ENCODE measurements at regions not wholly inside any gene's neighbourhood (a gene's known extent, or its start where the extent isn't known, plus 50 kb on each side); places are given as distances from the start of the nearest gene placed in this dataset.
"Not testable (repeated sequence)": the region's sequence is repeated elsewhere in the genome, so short reads cannot be mapped to it uniquely, and the experiment has no call there.

GRCh38 chr2:111517721-111518053 is 366.3 kb downstream of the ANAPC1 start:
- DNase-seq (ENCODE audit: low read depth); H3K4me3 ChIP-seq (ENCODE audit: low read depth, low read length): not testable (repeated sequence)

- no peak for DNase-seq (ENCODE audit: low read depth)
- no peak overlapping the region for H3K4me3 ChIP-seq (ENCODE audit: low read depth, low read length)
- TF ChIP-seq CTCF (conservative IDR thresholded peaks at IDR 0.05; ENCODE audit: low read depth, low read length) = no peak
Measured at GRCh38 chr2:111519071-111519470, 364.9 kb downstream of the ANAPC1 start.

GRCh38 chr2:111522231-111522768 is 361.7 kb downstream of the ANAPC1 start:
- DNase-seq (ENCODE audit: low read depth) = no peak
- no peak for TF ChIP-seq CTCF (conservative IDR thresholded peaks at IDR 0.05; ENCODE audit: low read depth, low read length)
- H3K4me3 ChIP-seq (ENCODE audit: low read depth, low read length) = no peak overlapping the region

GRCh38 chr2:111523009-111523408 is 361.0 kb downstream of the ANAPC1 start:
- no peak overlapping the region for H3K4me3 ChIP-seq (ENCODE audit: low read depth, low read length)
- DNase-seq (ENCODE audit: low read depth) = no peak
- no peak for TF ChIP-seq CTCF (conservative IDR thresholded peaks at IDR 0.05; ENCODE audit: low read depth, low read length)

- DNase-seq (ENCODE audit: low read depth); H3K4me3 ChIP-seq (ENCODE audit: low read depth, low read length): not testable (repeated sequence)
Measured at GRCh38 chr2:111525026-111525425, 359.0 kb downstream of the ANAPC1 start.

GRCh38 chr2:111526041-111526639 is 357.9 kb downstream of the ANAPC1 start:
- DNase-seq (ENCODE audit: low read depth); H3K4me3 ChIP-seq (ENCODE audit: low read depth, low read length): not testable (repeated sequence)

GRCh38 chr2:111527707-111528400 is 356.1 kb downstream of the ANAPC1 start:
- DNase-seq (ENCODE audit: low read depth) = not testable (repeated sequence)

GRCh38 chr2:111529022-111529421 is 355.0 kb downstream of the ANAPC1 start:
- H3K4me3 ChIP-seq (ENCODE audit: low read depth, low read length) = not testable (repeated sequence)

More at GRCh38 chr2:111527707-111528400, 356.1 kb downstream of the ANAPC1 start:
- H3K4me3 ChIP-seq (ENCODE audit: low read depth, low read length) = not testable (repeated sequence)

GRCh38 chr2:111530239-111530965 is 353.6 kb downstream of the ANAPC1 start:
- DNase-seq (ENCODE audit: low read depth); H3K4me3 ChIP-seq (ENCODE audit: low read depth, low read length): not testable (repeated sequence)

More at GRCh38 chr2:111529022-111529421, 355.0 kb downstream of the ANAPC1 start:
- DNase-seq (ENCODE audit: low read depth) = not testable (repeated sequence)

- not testable (repeated sequence) for H3K4me3 ChIP-seq (ENCODE audit: low read depth, low read length); DNase-seq (ENCODE audit: low read depth)
Measured at GRCh38 chr2:111532682-111533556, 351.1 kb downstream of the ANAPC1 start.

GRCh38 chr2:111533557-111534247 is 350.3 kb downstream of the ANAPC1 start:
- peak; percentile 26 for DNase-seq (ENCODE audit: low read depth)
- H3K4me3 ChIP-seq (ENCODE audit: low read depth, low read length) = not testable (repeated sequence)

Measured in epithelial cell of proximal tubule (primary cell).